K562 (cell line): ENCODE measurements at regions not wholly inside any gene's neighbourhood (a gene's known extent, or its start where the extent isn't known, plus 50 kb on each side); places are given as distances from the start of the nearest gene placed in this dataset.

Source experiments
- ATAC-seq: fragments of 200-7000 bp; cut with Tn5 transposase; 3 replicates; pipeline ENCODE4 v1.9.1; 2020; ENCODE audit warnings: moderate library complexity
- BruUV-seq: library from RNA; stranded (reverse); fragments of 400-500 nt; replicated peaks from 2 replicates; lab custom pipeline; 2021; lab: Mats Ljungman, UMichigan
- CTCF ChIA-PET: fragments of 300-600 bp; formaldehyde crosslinking; extraction: SDS; loops from one replicate; lab custom pipeline; 2021; ENCODE audit warnings: low intra/inter-chr PET ratio; lab: Yijun Ruan, JAX
- POLR2A ChIA-PET: fragments of 300-600, 350-650 bp; sonication (Branson Sonifier 250); formaldehyde crosslinking; extraction: SDS; loops from one replicate; lab custom pipeline; 2021; ENCODE audit warnings: antibody characterized with exemption, inconsistent platforms; lab: Yijun Ruan, JAX
- DNase-seq, 4 experiments: peaks; one replicate each; pipeline versions ENCODE4 v3.0.0 to v3.0.0-alpha.2; 2011 to 2018; ENCODE audit warnings: low spot score in 3 of 4, mixed read lengths in 3 of 4; ENCODE audit errors: extremely low read depth in 1 of 4
- FAIRE-seq: peaks from 2 replicates; lab custom pipeline; 2011; peaks lifted over from hg19 to GRCh38; lab: Jason Lieb, UNC
- H2AFZ ChIP-seq: 2 replicates; pipeline ENCODE4 v1.6.0; 2011; ENCODE audit warnings: low read depth, low read length, control low read depth, inconsistent platforms
- H3K27ac ChIP-seq: fragments of 200-600 bp; 3 replicates; pipeline ENCODE4 v1.8.0; 2011; ENCODE audit warnings: low read depth, mild to moderate bottlenecking, control low read depth, inconsistent platforms, low read length, moderate library complexity, mixed read lengths; ENCODE audit errors: extremely low read depth
- H3K27me3 ChIP-seq, 2 experiments: fragments of 300-600 bp in 1 of 2; 2 replicates in 1 of 2; 3 replicates in 1 of 2; pipeline versions ENCODE4 v1.6.0 to v1.8.0; 2011; ENCODE audit warnings: inconsistent platforms in 2 of 2, low read length in 2 of 2, mild to moderate bottlenecking in 1 of 2, mixed read lengths in 1 of 2, moderate library complexity in 1 of 2; ENCODE audit not compliant: control insufficient read depth in 2 of 2, insufficient read depth in 2 of 2
- H3K36me3 ChIP-seq: fragments of 300-600 bp; 3 replicates; pipeline ENCODE4 v1.8.0; 2011; ENCODE audit warnings: mild to moderate bottlenecking, low read length, inconsistent platforms; ENCODE audit not compliant: control insufficient read depth, insufficient read depth
- H3K4me1 ChIP-seq, 2 experiments: fragments of 200-600 bp in 1 of 2; replicated peaks in 1 of 2; 2 replicates in 1 of 2; 3 replicates in 1 of 2; pipeline versions ENCODE4 v1.5.1 to v1.8.0; 2011; ENCODE audit warnings: inconsistent platforms in 2 of 2, low read length in 2 of 2, mild to moderate bottlenecking in 1 of 2, mixed read lengths in 1 of 2, moderate library complexity in 1 of 2; ENCODE audit not compliant: control insufficient read depth in 2 of 2, insufficient read depth in 2 of 2
- H3K4me2 ChIP-seq: 2 replicates; pipeline ENCODE4 v1.6.1; 2011; ENCODE audit warnings: low read length, control low read depth, inconsistent platforms, mixed read lengths; ENCODE audit not compliant: insufficient read depth
- H3K4me3 ChIP-seq: fragments of 200-600 bp; sonication (generic), shearing (Covaris generic); 2 replicates; pipeline ENCODE4 v1.5.1; 2016; ENCODE audit warnings: control low read depth, inconsistent platforms
- H3K79me2 ChIP-seq: fragments of 200-600 bp; 3 replicates; pipeline ENCODE4 v1.8.0; 2011; ENCODE audit warnings: low read length, inconsistent platforms; ENCODE audit not compliant: control insufficient read depth, insufficient read depth
- H3K9ac ChIP-seq, 2 experiments: 2 replicates each; pipeline versions ENCODE4 v1.6.0 to v1.6.1; 2011; ENCODE audit warnings: low read depth in 2 of 2, low read length in 2 of 2, control low read depth in 1 of 2, inconsistent platforms in 1 of 2, mild to moderate bottlenecking in 1 of 2, mixed read lengths in 1 of 2; ENCODE audit not compliant: insufficient read depth in 1 of 2
- H3K9me1 ChIP-seq: one replicate; pipeline ENCODE4 v1.6.0; 2011; ENCODE audit warnings: inconsistent platforms, mild to moderate bottlenecking, low read length, moderate library complexity; ENCODE audit not compliant: control insufficient read depth, insufficient read depth
- H3K9me3 ChIP-seq: replicated peaks from 2 replicates; pipeline ENCODE4 v1.5.1; 2011; ENCODE audit warnings: low read depth, low read length, inconsistent platforms; ENCODE audit not compliant: control insufficient read depth, insufficient read depth
- H4K20me1 ChIP-seq: replicated peaks from 2 replicates; pipeline ENCODE4 v1.6.1; 2011; ENCODE audit warnings: low read length, inconsistent platforms, mixed read lengths; ENCODE audit not compliant: control insufficient read depth, insufficient read depth
- ARHGAP35 ChIP-seq: fragments of 450-650 bp; IDR thresholded peaks from 2 replicates; pipeline ENCODE4 v1.6.1; 2018; ENCODE audit not compliant: partially characterized antibody
- CLOCK ChIP-seq: fragments of 250-450 bp; sonication (Bioruptor Pico); IDR thresholded peaks from 2 replicates; pipeline ENCODE4 v1.4.0; 2020; ENCODE audit warnings: mild to moderate bottlenecking, moderate library complexity, borderline replicate concordance
- HDAC2 ChIP-seq: fragments of 450-650 bp; IDR thresholded peaks from 2 replicates; pipeline ENCODE4 v1.6.1; 2016; ENCODE audit warnings: mild to moderate bottlenecking
- NELFE ChIP-seq: IDR thresholded peaks from 2 replicates; pipeline ENCODE4 v1.6.1; 2011; ENCODE audit warnings: mild to moderate bottlenecking; ENCODE audit not compliant: insufficient read depth, insufficient read length
- TCF7 ChIP-seq: sonication (generic); IDR thresholded peaks from 2 replicates; pipeline ENCODE4 v1.6.1; 2016; ENCODE audit warnings: antibody characterized with exemption, borderline replicate concordance
- WGBS: fragments of 100-300 bp; shearing (Covaris generic); methylation state at CpG from one replicate; pipeline ENCODE4 v1.1.6; 2016; ENCODE audit warnings: low coverage, mixed read lengths; ENCODE audit not compliant: insufficient coverage; ENCODE audit errors: missing lambda C conversion rate; 5-methylcytosine and 5-hydroxymethylcytosine counted together
- in situ Hi-C: fragments of 300-500 bp; cut with MboI; formaldehyde crosslinking; loops from 4 replicates; pipeline ENCODE4 v1.15.0; 2018; ENCODE audit warnings: inconsistent platforms, mixed read lengths
- intact Hi-C: fragments of 100-400 bp; cut with micrococcal nuclease; formaldehyde crosslinking; loops from 2 replicates; pipeline ENCODE4 v1.14.2; 2022

DNA sequence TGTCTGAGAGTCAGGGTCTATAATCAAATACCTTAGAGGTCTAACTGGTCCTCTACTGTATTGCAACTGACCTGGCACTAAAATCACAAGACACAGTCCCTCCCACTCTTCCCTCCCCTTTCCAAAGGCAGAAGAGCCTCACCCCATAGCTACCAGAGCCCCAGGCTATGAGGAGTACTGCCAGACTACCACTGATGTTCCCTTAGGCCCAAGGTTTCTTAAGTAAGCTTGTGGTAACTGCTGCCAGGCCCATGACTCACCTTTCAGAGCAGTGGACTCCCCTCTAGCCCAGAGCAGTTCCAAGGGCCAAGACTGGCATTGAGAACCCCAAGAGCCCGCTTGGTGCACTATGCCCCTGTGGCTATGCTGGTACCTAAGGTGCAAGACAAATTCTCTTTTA lies 1193.4 kb downstream of the DSC3 start:
- ATAC-seq (no peak), FAIRE-seq (no peak), DNase-seq (no peak)
- Histone ChIP-seq H3K36me3 (no peaks in the 10 kb centered on the region), H3K27ac (no peak overlapping the region), H3K9me3 (no peaks in the 10 kb centered on the region), H3K9ac (no peak overlapping the region), H3K79me2 (no peaks in the 10 kb centered on the region), H3K4me1 (no peaks in the 10 kb centered on the region), H3K27me3 (no peaks in the 10 kb centered on the region), H4K20me1 (no peaks in the 10 kb centered on the region), H3K4me2 (no peak overlapping the region), H2AFZ (no peak overlapping the region), H3K9me1 (no peaks in the 10 kb centered on the region), H3K4me3 (no peak overlapping the region)
- POLR2A ChIA-PET = no interaction called here
- WGBS = 6% methylated on average over 1 of the region's 1 CpG
- CTCF ChIA-PET = no interaction called here
- intact Hi-C loops = no loop called here
- no TSS peak for BruUV-seq
- in situ Hi-C loops = no loop called here
- TF ChIP-seq TCF7 (no peak), HDAC2 (no peak), ARHGAP35 (no peak), NELFE (no peak), CLOCK (CRISPR knock-in tag) (no peak)
